SJCRH30 (cell line): ENCODE measurements at regions not wholly inside any gene's neighbourhood (a gene's known extent, or its start where the extent isn't known, plus 50 kb on each side); places are given as distances from the start of the nearest gene placed in this dataset.
"Not testable (repeated sequence)": the region's sequence is repeated elsewhere in the genome, so short reads cannot be mapped to it uniquely, and the experiment has no call there.

Experiments
- DNase-seq, 2 experiments: peaks; one replicate each; pipeline ENCODE4 v3.0.0-alpha.2; 2015 to 2020
- H3K27ac ChIP-seq: fragments of 250-450 bp; sonication (Bioruptor Pico); 2 replicates; pipeline ENCODE4 v1.5.1; 2020; ENCODE audit warnings: mild to moderate bottlenecking, moderate library complexity
- H3K27me3 ChIP-seq: fragments of 250-450 bp; sonication (Bioruptor Pico); 2 replicates; pipeline ENCODE4 v1.5.1; 2020; ENCODE audit warnings: mild to moderate bottlenecking, moderate library complexity
- H3K36me3 ChIP-seq: fragments of 250-450 bp; sonication (Bioruptor Pico); 2 replicates; pipeline ENCODE4 v1.5.1; 2020; ENCODE audit warnings: mild to moderate bottlenecking, moderate library complexity
- H3K4me1 ChIP-seq: fragments of 250-450 bp; sonication (Bioruptor Pico); 2 replicates; pipeline ENCODE4 v1.5.1; 2020; ENCODE audit warnings: mild to moderate bottlenecking, moderate library complexity
- H3K4me3 ChIP-seq: fragments of 250-450 bp; sonication (Bioruptor Pico); 2 replicates; pipeline ENCODE4 v1.5.1; 2020; ENCODE audit warnings: mild to moderate bottlenecking, moderate library complexity
- H3K9me3 ChIP-seq: fragments of 250-450 bp; sonication (Bioruptor Pico); replicated peaks from 2 replicates; pipeline ENCODE4 v1.5.1; 2020; ENCODE audit warnings: mild to moderate bottlenecking, moderate library complexity

DNA sequence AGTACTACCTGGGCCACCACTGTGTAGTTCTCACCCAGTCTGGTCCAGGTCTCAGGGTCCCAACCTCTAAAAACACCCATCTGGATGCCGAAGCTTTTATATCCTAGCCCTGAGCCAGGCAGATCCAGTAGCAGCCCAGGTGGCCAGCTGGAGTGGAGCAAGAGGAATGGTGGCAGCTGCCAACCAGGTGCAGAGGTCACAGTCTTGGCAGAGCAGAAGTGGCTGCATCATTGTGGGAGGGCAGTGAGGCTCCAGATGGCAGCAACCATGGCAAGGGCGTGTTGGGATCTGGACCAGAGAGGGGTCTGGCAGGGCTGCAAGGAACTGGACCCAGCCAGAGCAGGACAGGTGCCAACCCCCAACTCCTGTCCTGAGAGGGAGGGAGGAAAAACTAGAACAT lies 72.2 kb upstream of the AGAP1 start:
- Histone ChIP-seq H3K4me1 (no peaks in the 10 kb centered on the region), H3K4me3 (no peak overlapping the region), H3K27me3 (no peaks in the 10 kb centered on the region), H3K9me3 (no peaks in the 10 kb centered on the region; the same call in 1 of the 2 replicates), H3K27ac (no peak overlapping the region), H3K36me3 (no peaks in the 10 kb centered on the region)
- no peak for DNase-seq

DNA sequence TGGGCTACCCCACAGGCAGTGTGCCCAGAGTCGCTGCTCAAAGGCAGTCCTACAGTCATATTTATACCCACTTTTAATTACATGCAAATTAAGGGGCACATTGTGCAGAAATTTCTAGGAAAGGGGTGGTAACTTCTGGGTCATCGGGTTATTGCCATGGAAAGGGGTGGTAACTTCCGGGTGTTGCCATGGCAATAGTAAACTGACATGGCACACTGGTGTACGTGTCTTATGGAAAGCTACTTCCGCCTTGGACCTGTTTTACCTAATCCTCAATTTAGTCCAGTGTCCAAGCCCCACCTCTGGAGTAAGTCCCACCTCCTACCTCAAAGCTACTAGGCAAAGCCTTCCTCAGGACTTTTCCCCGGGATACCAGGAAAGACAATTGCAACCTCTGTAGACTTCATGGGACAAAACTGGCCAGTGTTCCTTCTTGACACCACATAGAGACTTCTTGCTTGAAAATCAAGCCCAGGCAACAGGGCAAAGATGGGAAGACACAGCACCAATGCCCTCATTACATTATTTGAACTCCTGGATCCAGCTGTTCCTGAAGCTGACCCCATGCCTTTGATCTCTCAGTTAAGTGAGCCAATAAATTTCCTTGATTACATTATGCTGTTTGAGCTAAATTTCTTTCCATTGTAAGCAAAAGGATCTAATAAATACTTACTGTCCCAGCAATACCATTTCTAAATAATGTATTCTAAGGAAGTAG lies 63.3 kb upstream of the AGAP1 start:
- Histone ChIP-seq H3K27ac (no peak overlapping the region), H3K9me3 (no peaks in the 10 kb centered on the region)
- no peak for DNase-seq

DNA sequence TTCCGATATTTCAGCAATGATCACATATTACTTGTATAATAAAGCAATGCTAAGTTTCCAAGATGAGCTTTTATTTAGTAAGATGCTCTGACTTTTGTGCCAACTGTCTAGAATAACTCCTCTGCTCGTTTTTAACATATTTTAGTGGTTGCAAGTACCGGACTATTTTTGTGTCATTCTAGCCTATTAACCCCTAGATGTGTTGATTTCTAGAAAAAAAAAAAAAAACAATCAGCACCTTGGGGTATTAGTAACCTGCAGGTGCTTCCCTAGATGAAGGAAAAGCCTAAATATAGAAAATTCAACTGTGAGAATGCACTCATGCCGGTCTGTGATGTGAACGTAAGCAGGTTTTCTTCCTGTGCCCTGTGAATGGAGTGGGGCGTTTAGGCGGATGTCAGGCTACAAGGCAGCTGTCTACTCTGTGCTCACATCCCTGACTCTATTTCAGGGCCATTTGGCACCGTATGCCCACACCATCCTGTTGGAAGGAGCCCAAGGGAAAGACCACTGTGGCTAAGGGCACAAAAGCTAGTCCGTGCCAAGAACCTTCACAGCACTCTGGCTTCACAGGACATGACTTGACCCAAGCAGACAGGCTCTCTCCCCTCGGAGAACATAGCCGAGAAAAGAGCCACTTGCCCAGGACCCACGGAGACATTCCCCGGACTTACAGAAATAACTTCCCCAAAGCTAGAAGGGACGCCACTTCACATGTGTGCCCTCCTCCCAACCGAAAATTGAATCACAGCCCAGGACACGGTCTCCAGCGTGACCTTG lies 60.9 kb upstream of the AGAP1 start:
- no peak for DNase-seq
- H3K4me3 ChIP-seq: no peak overlapping the region

More for the DNA sequence above, 63.3 kb upstream of the AGAP1 start:
- H3K4me1 ChIP-seq: no peaks in the 10 kb centered on the region
- H3K27me3 ChIP-seq: peaks cover 6% of the 10 kb centered on the region; the same call in 1 of the 2 replicates
- no peak overlapping the region for H3K4me3 ChIP-seq
- H3K36me3 ChIP-seq: no peaks in the 10 kb centered on the region

DNA sequence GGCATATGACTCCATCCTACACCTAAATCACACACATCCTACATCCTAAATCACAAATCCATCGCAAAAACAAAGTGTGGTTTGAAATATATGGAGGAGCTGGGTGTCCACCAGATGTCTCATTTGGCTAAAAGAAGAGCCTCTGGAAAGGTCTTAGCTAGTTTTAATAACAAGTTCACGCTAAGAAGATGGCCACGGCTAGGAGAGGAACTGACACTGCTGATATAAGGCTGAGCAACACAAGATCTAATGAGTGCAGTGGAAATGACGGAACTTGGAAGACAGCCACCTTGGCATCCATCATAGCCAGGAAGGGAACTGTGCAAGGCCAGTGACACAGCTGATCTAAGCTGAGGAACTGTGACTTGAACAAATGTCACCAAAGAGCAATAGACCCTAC lies 60.0 kb upstream of the AGAP1 start:
- Histone ChIP-seq H3K27ac (no peak overlapping the region), H3K9me3 (no peaks in the 10 kb centered on the region), H3K4me1 (no peaks in the 10 kb centered on the region), H3K27me3 (peaks cover 6% of the 10 kb centered on the region; the same call in 1 of the 2 replicates), H3K4me3 (no peak overlapping the region), H3K36me3 (no peaks in the 10 kb centered on the region)
- DNase-seq: no peak

More for the DNA sequence above, 60.9 kb upstream of the AGAP1 start:
- H3K27me3 ChIP-seq: peaks cover 6% of the 10 kb centered on the region; the same call in 1 of the 2 replicates
- no peaks in the 10 kb centered on the region for H3K9me3 ChIP-seq
- no peaks in the 10 kb centered on the region for H3K4me1 ChIP-seq
- no peaks in the 10 kb centered on the region for H3K36me3 ChIP-seq
- H3K27ac ChIP-seq: no peak overlapping the region

DNA sequence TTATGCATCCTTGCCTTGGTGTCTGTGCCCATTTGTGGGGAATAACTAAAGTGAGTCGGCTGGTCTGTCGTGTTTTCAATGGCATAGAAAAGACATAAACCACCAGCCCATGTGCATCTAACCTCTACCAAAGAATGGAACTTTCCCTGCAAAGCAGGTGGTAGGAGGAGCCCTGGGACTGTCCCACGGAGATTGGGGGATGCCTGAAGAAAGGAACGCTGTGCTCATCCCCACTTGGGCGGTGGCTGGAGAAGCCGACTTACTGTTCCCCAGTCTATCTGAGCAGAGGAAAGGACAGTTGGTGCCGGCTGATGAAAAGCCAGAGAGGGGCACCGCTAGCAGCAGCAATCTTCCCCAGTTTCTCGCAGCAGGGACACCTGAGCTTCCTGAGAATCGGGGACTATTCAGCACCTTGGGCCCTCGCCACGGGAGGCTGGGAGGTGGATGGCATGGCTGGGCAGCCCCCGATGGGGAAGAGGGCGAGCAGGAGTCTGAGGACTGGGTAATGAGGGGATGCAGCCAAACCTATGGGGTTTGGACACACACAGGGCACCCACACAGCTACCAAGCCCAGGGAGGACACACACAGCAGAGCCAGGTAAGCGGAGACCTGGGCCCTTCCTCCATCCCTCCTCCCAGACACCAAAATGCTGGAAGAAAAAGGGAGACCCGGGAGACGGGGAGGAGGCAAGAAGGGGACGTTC lies 53.7 kb upstream of the AGAP1 start:
- H3K36me3 ChIP-seq: no peaks in the 10 kb centered on the region
- DNase-seq: no peak
- H3K4me3 ChIP-seq: no peak overlapping the region
- H3K9me3 ChIP-seq: no peaks in the 10 kb centered on the region
- no peaks in the 10 kb centered on the region for H3K27me3 ChIP-seq
- no peak overlapping the region for H3K27ac ChIP-seq
- no peaks in the 10 kb centered on the region for H3K4me1 ChIP-seq

DNA sequence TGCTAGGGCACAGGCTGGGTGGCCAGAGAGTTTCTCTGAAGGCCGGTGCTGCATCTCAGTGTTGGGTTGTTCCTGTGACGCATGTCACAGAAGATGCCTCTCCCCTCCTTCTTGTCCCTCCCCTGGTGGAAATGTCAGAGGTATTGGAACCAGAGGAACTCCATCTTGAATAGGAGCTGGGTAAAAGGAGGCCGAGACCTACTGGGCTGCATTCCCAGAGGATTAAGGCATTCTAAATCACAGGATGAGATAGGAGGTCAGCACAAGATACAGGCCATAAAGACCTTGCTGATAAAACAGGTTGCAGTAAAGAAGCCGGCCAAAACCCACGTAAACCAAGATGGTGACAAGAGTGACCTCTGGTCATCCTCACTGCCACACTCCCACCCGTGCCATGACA lies 50.3 kb upstream of the AGAP1 start:
- H3K4me1 ChIP-seq, H3K9me3 ChIP-seq, H3K36me3 ChIP-seq, DNase-seq, H3K4me3 ChIP-seq, H3K27ac ChIP-seq, H3K27me3 ChIP-seq: not testable (repeated sequence)
